ENCODE measurements at regions not wholly inside any gene's neighbourhood (a gene's known extent, or its start where the extent isn't known, plus 50 kb on each side); places are given as distances from the start of the nearest gene placed in this dataset.

- 41% methylated on average over 5 of the region's 5 CpGs for WGBS
- ATAC-seq (no peak), DNase-seq (no peak)
- H3K4me1 ChIP-seq (ENCODE audit: control insufficient read depth, insufficient read depth, low read length): no peaks in the 10 kb centered on the region
- no peak overlapping the region for H3K4me3 ChIP-seq (ENCODE audit: low read length)
- intact Hi-C loops (cut with DNase I): no loop called here
- no peaks in the 10 kb centered on the region for H3K9me3 ChIP-seq (ENCODE audit: control insufficient read depth, low read length)
- H3K27me3 ChIP-seq (ENCODE audit: control insufficient read depth, insufficient read depth): no peaks in the 10 kb centered on the region
- no peak overlapping the region for H3K27ac ChIP-seq (ENCODE audit: low read length)
These were observed 859.7 kb downstream of the EPHA7 start for GRCh38 chr6:92559611-92560010.

- 82% methylated on average over 2 of the region's 2 CpGs for WGBS
- ATAC-seq (peak in 1 of 2 donors; percentile 28), DNase-seq (no peak)
- Histone ChIP-seq H3K27ac (ENCODE audit: low read length) (no peak overlapping the region), H3K4me1 (ENCODE audit: control insufficient read depth, insufficient read depth, low read length) (no peaks in the 10 kb centered on the region), H3K4me3 (ENCODE audit: low read length) (no peak overlapping the region), H3K27me3 (ENCODE audit: control insufficient read depth, insufficient read depth) (no peaks in the 10 kb centered on the region), H3K9me3 (ENCODE audit: control insufficient read depth, low read length) (no peaks in the 10 kb centered on the region)
- intact Hi-C loops (cut with DNase I): no loop called here
These were observed 860.4 kb downstream of the EPHA7 start for GRCh38 chr6:92559003-92559402.

DNA sequence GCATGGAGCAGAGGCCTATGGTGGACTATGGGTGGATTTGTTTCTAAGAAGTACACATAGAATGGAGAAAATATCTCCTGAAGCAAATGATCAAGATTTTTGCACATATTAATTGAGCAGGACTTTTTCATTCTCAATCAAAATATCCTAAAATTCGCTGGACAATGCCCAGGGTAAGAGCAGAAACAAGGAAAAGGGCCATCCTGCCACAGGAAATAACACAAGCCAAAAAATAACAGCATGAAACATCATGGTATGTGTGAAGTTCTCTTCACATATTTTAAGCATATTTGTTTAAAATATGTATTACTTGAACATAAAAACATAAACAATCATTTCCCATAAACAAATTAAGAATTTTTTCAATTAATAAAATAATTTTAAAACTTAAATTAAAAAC is 868.9 kb downstream of the EPHA7 start:
- H3K4me1 ChIP-seq (ENCODE audit: control insufficient read depth, insufficient read depth, low read length): no peaks in the 10 kb centered on the region
- H3K27me3 ChIP-seq (ENCODE audit: control insufficient read depth, insufficient read depth): no peaks in the 10 kb centered on the region
- no peaks in the 10 kb centered on the region for H3K9me3 ChIP-seq (ENCODE audit: control insufficient read depth, low read length)
- ATAC-seq: no peak
- H3K4me3 ChIP-seq (ENCODE audit: low read length): no peak overlapping the region
- H3K27ac ChIP-seq (ENCODE audit: low read length): no peak overlapping the region
- 43% methylated on average over 1 of the region's 1 CpG for WGBS
- intact Hi-C loops (cut with DNase I): no loop called here
- DNase-seq: no peak

DNA sequence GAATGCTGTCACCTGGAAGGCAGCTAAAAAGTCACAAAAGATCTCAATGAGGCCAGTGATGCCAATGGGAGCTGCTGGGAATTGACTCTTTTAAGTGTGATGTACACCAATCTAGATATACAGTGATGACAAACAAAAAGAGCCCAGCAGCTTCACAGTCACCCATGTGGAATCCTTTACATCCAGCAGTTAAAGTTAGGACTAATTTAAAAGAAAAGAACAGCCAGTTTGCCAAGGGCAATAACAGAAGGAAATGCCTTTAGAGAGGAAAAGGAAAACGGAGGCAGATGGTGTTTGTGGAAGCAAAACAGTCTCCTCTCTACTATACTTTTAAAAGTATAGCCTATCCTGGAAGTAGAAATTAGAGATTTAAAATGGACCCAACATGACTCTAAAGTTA is 873.5 kb downstream of the EPHA7 start:
- H3K27ac ChIP-seq (ENCODE audit: low read length): no peak overlapping the region
- no peak overlapping the region for H3K4me3 ChIP-seq (ENCODE audit: low read length)
- DNase-seq (no peak), ATAC-seq (no peak)
- no peaks in the 10 kb centered on the region for H3K9me3 ChIP-seq (ENCODE audit: control insufficient read depth, low read length)
- WGBS: 40% methylated on average over 1 of the region's 1 CpG
- no peaks in the 10 kb centered on the region for H3K4me1 ChIP-seq (ENCODE audit: control insufficient read depth, insufficient read depth, low read length)
- intact Hi-C loops (cut with DNase I): no loop called here
- H3K27me3 ChIP-seq (ENCODE audit: control insufficient read depth, insufficient read depth): no peaks in the 10 kb centered on the region

GRCh38 chr6:92541448-92542060 is 877.8 kb downstream of the EPHA7 start:
- no peaks in the 10 kb centered on the region for H3K4me1 ChIP-seq (ENCODE audit: control insufficient read depth, insufficient read depth, low read length)
- no peaks in the 10 kb centered on the region for H3K27me3 ChIP-seq (ENCODE audit: control insufficient read depth, insufficient read depth)
- H3K27ac ChIP-seq (ENCODE audit: low read length): no peak overlapping the region
- WGBS: 62% methylated on average over 1 of the region's 1 CpG
- no peak overlapping the region for H3K4me3 ChIP-seq (ENCODE audit: low read length)
- H3K9me3 ChIP-seq (ENCODE audit: control insufficient read depth, low read length): no peaks in the 10 kb centered on the region
- no peak for DNase-seq
- ATAC-seq: no peak
- intact Hi-C loops (cut with DNase I): no loop called here

GRCh38 chr6:92538926-92539325 is 880.4 kb downstream of the EPHA7 start:
- Histone ChIP-seq H3K27me3 (ENCODE audit: control insufficient read depth, insufficient read depth) (no peaks in the 10 kb centered on the region), H3K9me3 (ENCODE audit: control insufficient read depth, low read length) (no peaks in the 10 kb centered on the region), H3K4me1 (ENCODE audit: control insufficient read depth, insufficient read depth, low read length) (no peaks in the 10 kb centered on the region), H3K27ac (ENCODE audit: low read length) (no peak overlapping the region), H3K4me3 (ENCODE audit: low read length) (no peak overlapping the region)
- ATAC-seq (no peak), DNase-seq (no peak)
- intact Hi-C loops (cut with DNase I): no loop called here

GRCh38 chr6:92538275-92538674 is 881.1 kb downstream of the EPHA7 start:
- Histone ChIP-seq H3K4me1 (ENCODE audit: control insufficient read depth, insufficient read depth, low read length) (no peaks in the 10 kb centered on the region), H3K27ac (ENCODE audit: low read length) (no peak overlapping the region), H3K4me3 (ENCODE audit: low read length) (no peak overlapping the region), H3K27me3 (ENCODE audit: control insufficient read depth, insufficient read depth) (no peaks in the 10 kb centered on the region), H3K9me3 (ENCODE audit: control insufficient read depth, low read length) (no peaks in the 10 kb centered on the region)
- DNase-seq (no peak), ATAC-seq (no peak)
- intact Hi-C loops (cut with DNase I): no loop called here
- WGBS: 24% methylated on average over 1 of the region's 1 CpG

DNA sequence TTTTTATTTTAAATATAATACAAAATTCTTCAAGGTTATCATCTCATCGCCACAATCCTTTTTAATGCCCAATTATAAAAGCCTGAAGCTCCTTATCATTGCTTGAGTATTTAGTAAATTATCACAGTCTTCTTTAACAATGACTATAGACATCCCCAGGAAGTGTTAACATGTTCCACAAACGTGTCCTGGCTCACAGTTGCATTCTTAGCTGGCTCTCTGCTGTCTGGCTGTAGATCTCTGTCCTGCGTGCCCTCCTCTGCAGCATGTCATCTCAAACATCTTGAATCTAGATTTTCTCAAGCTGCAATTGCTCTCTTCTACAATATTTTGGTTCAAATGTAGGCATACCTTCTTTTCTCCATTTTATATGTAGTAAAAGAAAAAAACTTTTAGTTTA is 885.2 kb downstream of the EPHA7 start:
- intact Hi-C loops (cut with DNase I): no loop called here
- H3K4me1 ChIP-seq (ENCODE audit: control insufficient read depth, insufficient read depth, low read length): no peaks in the 10 kb centered on the region
- no peak overlapping the region for H3K27ac ChIP-seq (ENCODE audit: low read length)
- WGBS: 20% methylated on average over 3 of the region's 3 CpGs
- H3K9me3 ChIP-seq (ENCODE audit: control insufficient read depth, low read length): no peaks in the 10 kb centered on the region
- no peak overlapping the region for H3K4me3 ChIP-seq (ENCODE audit: low read length)
- no peaks in the 10 kb centered on the region for H3K27me3 ChIP-seq (ENCODE audit: control insufficient read depth, insufficient read depth)
- peak in 1 of 3 donors; percentile 29 for DNase-seq
- ATAC-seq: peak in 1 of 2 donors; percentile 65

- no peak for ATAC-seq
- Histone ChIP-seq H3K27me3 (ENCODE audit: control insufficient read depth, insufficient read depth) (no peaks in the 10 kb centered on the region), H3K27ac (ENCODE audit: low read length) (no peak overlapping the region), H3K4me1 (ENCODE audit: control insufficient read depth, insufficient read depth, low read length) (no peaks in the 10 kb centered on the region), H3K9me3 (ENCODE audit: control insufficient read depth, low read length) (no peaks in the 10 kb centered on the region), H3K4me3 (ENCODE audit: low read length) (no peak overlapping the region)
- 63% methylated on average over 2 of the region's 2 CpGs for WGBS
- no peak for DNase-seq
- intact Hi-C loops (cut with DNase I): no loop called here
These were observed 896.8 kb downstream of the EPHA7 start for GRCh38 chr6:92522589-92522988.

- ATAC-seq (no peak), DNase-seq (no peak)
- Histone ChIP-seq H3K4me1 (ENCODE audit: control insufficient read depth, insufficient read depth, low read length) (no peaks in the 10 kb centered on the region), H3K27me3 (ENCODE audit: control insufficient read depth, insufficient read depth) (no peaks in the 10 kb centered on the region), H3K9me3 (ENCODE audit: control insufficient read depth, low read length) (no peaks in the 10 kb centered on the region), H3K27ac (ENCODE audit: low read length) (no peak overlapping the region), H3K4me3 (ENCODE audit: low read length) (no peak overlapping the region)
- 79% methylated on average over 1 of the region's 1 CpG for WGBS
- intact Hi-C loops (cut with DNase I): no loop called here
These were observed 897.8 kb downstream of the EPHA7 start for GRCh38 chr6:92521553-92521952.

GRCh38 chr6:92510137-92510536 is 909.2 kb downstream of the EPHA7 start:
- intact Hi-C loops (cut with DNase I): no loop called here
- no peak for ATAC-seq
- no peaks in the 10 kb centered on the region for H3K4me1 ChIP-seq (ENCODE audit: control insufficient read depth, insufficient read depth, low read length)
- H3K27me3 ChIP-seq (ENCODE audit: control insufficient read depth, insufficient read depth): no peaks in the 10 kb centered on the region
- H3K27ac ChIP-seq (ENCODE audit: low read length): no peak overlapping the region
- 96% methylated on average over 1 of the region's 1 CpG for WGBS
- no peak overlapping the region for H3K4me3 ChIP-seq (ENCODE audit: low read length)
- DNase-seq: no peak
- H3K9me3 ChIP-seq (ENCODE audit: control insufficient read depth, low read length): peaks cover 2% of the 10 kb centered on the region

DNA sequence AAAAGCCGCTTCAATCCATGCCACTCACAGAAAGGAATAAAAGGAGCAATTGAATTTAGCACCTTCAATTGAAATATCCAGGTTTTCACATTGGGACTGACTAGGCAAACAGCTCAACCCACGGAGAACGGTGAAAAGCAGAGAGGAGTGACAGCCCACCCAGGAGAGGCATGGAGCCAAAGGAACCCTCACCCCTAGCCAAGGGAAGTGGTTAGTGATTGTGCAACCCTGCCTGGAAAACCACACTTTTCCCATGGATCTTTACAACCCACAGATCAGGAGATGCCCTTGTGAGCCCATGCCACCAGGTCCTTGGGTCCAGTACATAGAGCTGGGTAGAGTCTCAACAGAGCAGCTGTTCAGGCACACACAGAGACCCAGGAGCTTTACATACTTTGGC is 911.8 kb downstream of the EPHA7 start:
- Histone ChIP-seq H3K4me3 (ENCODE audit: low read length) (no peak overlapping the region), H3K9me3 (ENCODE audit: control insufficient read depth, low read length) (peaks cover 2% of the 10 kb centered on the region), H3K27me3 (ENCODE audit: control insufficient read depth, insufficient read depth) (no peaks in the 10 kb centered on the region), H3K4me1 (ENCODE audit: control insufficient read depth, insufficient read depth, low read length) (no peaks in the 10 kb centered on the region), H3K27ac (ENCODE audit: low read length) (no peak overlapping the region)
- DNase-seq (no peak), ATAC-seq (no peak)
- intact Hi-C loops (cut with DNase I): no loop called here
- WGBS: 90% methylated on average over 3 of the region's 3 CpGs
